PC-3 (cell line): ENCODE measurements at regions not wholly inside any gene's neighbourhood (a gene's known extent, or its start where the extent isn't known, plus 50 kb on each side); places are given as distances from the start of the nearest gene placed in this dataset.

Experiments
- ATAC-seq: fragments of 200-7000 bp; cut with Tn5 transposase; 2 replicates; pipeline ENCODE4 v1.9.1; 2020; ENCODE audit warnings: mild to moderate bottlenecking, moderate library complexity
- BruUV-seq: library from RNA; stranded (reverse); fragments of 400-500 nt; replicated peaks from 2 replicates; lab custom pipeline; 2021; lab: Mats Ljungman, UMichigan
- CTCF ChIA-PET: fragments of 300-600 bp; sonication (Branson Sonifier 250); formaldehyde crosslinking; loops from one replicate; lab custom pipeline; 2022; ENCODE audit warnings: antibody characterized with exemption; lab: Charles Lee
- POLR2A ChIA-PET: fragments of 300-600 bp; sonication (Branson Sonifier 250); formaldehyde crosslinking; loops from one replicate; lab custom pipeline; 2022; ENCODE audit warnings: antibody characterized with exemption; ENCODE audit not compliant: unreplicated experiment; lab: Charles Lee
- DNase-seq: peaks from one replicate; pipeline ENCODE4 v3.0.0-alpha.2; 2015
- H2AFZ ChIP-seq: fragments of 300-600 bp; sonication (generic); 2 replicates; pipeline ENCODE4 v1.6.0; 2016; ENCODE audit warnings: antibody characterized with exemption, low read length
- H3F3A ChIP-seq: fragments of 300-600 bp; sonication (generic); one replicate; pipeline ENCODE4 v1.6.0; 2017; ENCODE audit warnings: antibody characterized with exemption, low read length, control low read depth, mild to moderate bottlenecking; ENCODE audit not compliant: unreplicated experiment
- H3K27ac ChIP-seq: fragments of 300-600 bp; sonication (generic); 2 replicates; pipeline ENCODE4 v1.5.1; 2016; ENCODE audit warnings: mild to moderate bottlenecking, low read length
- H3K27me3 ChIP-seq: fragments of 300-600 bp; sonication (generic); 2 replicates; pipeline ENCODE4 v1.6.1; 2016; ENCODE audit warnings: low read length, mixed read lengths
- H3K36me3 ChIP-seq: fragments of 300-600 bp; sonication (generic); 2 replicates; pipeline ENCODE4 v1.6.1; 2016; ENCODE audit warnings: low read depth, mixed run types, low read length, mixed read lengths
- H3K4me1 ChIP-seq: fragments of 300-600 bp; sonication (generic); 2 replicates; pipeline ENCODE4 v1.5.1; 2016; ENCODE audit warnings: low read length; ENCODE audit not compliant: insufficient read depth
- H3K4me2 ChIP-seq: fragments of 300-600 bp; sonication (generic); 2 replicates; pipeline ENCODE4 v1.6.0; 2016; ENCODE audit warnings: low read length
- H3K4me3 ChIP-seq: fragments of 300-600 bp; sonication (generic); 2 replicates; pipeline ENCODE4 v1.5.1; 2016; ENCODE audit warnings: mild to moderate bottlenecking, low read length, mixed read lengths
- H3K79me2 ChIP-seq: fragments of 300-600 bp; sonication (generic); 2 replicates; pipeline ENCODE4 v1.6.1; 2017; ENCODE audit warnings: low read length, mixed read lengths
- H3K9ac ChIP-seq: fragments of 300-600 bp; sonication (generic); 2 replicates; pipeline ENCODE4 v1.6.0; 2016; ENCODE audit warnings: mild to moderate bottlenecking, low read length
- H3K9me2 ChIP-seq: fragments of 300-600 bp; sonication (generic); replicated peaks from 2 replicates; pipeline ENCODE4 v1.6.1; 2016; ENCODE audit warnings: mixed run types, low read length, mixed read lengths
- H3K9me3 ChIP-seq: fragments of 300-600 bp; sonication (generic); 2 replicates; pipeline ENCODE4 v1.6.1; 2016; ENCODE audit warnings: low read length, mixed read lengths
- H4K20me1 ChIP-seq: fragments of 300-600 bp; sonication (generic); 2 replicates; pipeline ENCODE4 v1.6.1; 2016; ENCODE audit warnings: low read length, mixed read lengths
- CTCF ChIP-seq: fragments of 300-600 bp; sonication (generic); conservative IDR thresholded peaks from 2 replicates; pipeline ENCODE4 v1.5.1; 2017; ENCODE audit warnings: antibody characterized with exemption, low read depth, mild to moderate bottlenecking, low read length
- EZH2 ChIP-seq: fragments of 300-600 bp; sonication (generic); IDR thresholded peaks from one replicate; pipeline ENCODE4 v1.6.1; 2017; ENCODE audit warnings: antibody characterized with exemption, mild to moderate bottlenecking, low read length; ENCODE audit not compliant: unreplicated experiment
- EZH2phosphoT487 ChIP-seq: fragments of 300-600 bp; sonication (generic); IDR thresholded peaks from 2 replicates; pipeline ENCODE4 v1.6.1; 2018; ENCODE audit warnings: mild to moderate bottlenecking, antibody characterized with exemption, low read length, borderline replicate concordance
- intact Hi-C: fragments of 100-400 bp; cut with micrococcal nuclease; formaldehyde crosslinking; loops from 2 replicates; pipeline ENCODE4 v1.9.0; 2023

GRCh38 chr18:78635093-78635800 is 344.4 kb upstream of the SALL3 start:
- H2AFZ ChIP-seq, result no peak overlapping the region
- H3K9me2 ChIP-seq, result no peaks in the 10 kb centered on the region
- TF ChIP-seq EZH2, result no peak
- BruUV-seq, result no TSS peak
- H4K20me1 ChIP-seq, result no peaks in the 10 kb centered on the region
- no peaks in the 10 kb centered on the region for H3K36me3 ChIP-seq
- H3K27ac ChIP-seq, result no peak overlapping the region
- no peaks in the 10 kb centered on the region for H3K27me3 ChIP-seq
- CTCF ChIA-PET, result no interaction called here
- no peaks in the 10 kb centered on the region for H3K4me1 ChIP-seq
- POLR2A ChIA-PET, result no interaction called here
- H3K79me2 ChIP-seq, result no peaks in the 10 kb centered on the region
- H3K4me3 ChIP-seq, result no peak overlapping the region
- intact Hi-C loops, result no loop called here
- ATAC-seq (no peak), DNase-seq (no peak)
- H3K9me3 ChIP-seq, result no peaks in the 10 kb centered on the region
- no peak overlapping the region for H3K4me2 ChIP-seq
- no peak overlapping the region for H3K9ac ChIP-seq
- no peaks in the 10 kb centered on the region for H3F3A ChIP-seq

- no TSS peak for BruUV-seq
- Histone ChIP-seq H3K4me2 (no peak overlapping the region), H3K79me2 (no peaks in the 10 kb centered on the region), H4K20me1 (no peaks in the 10 kb centered on the region), H3K9me3 (no peaks in the 10 kb centered on the region), H2AFZ (no peak overlapping the region), H3K9me2 (no peaks in the 10 kb centered on the region), H3K27me3 (peaks cover 5% of the 10 kb centered on the region; the same call in 1 of the 2 replicates), H3K36me3 (no peaks in the 10 kb centered on the region), H3K27ac (no peak overlapping the region), H3K4me1 (no peaks in the 10 kb centered on the region), H3K9ac (no peak overlapping the region), H3F3A (no peaks in the 10 kb centered on the region), H3K4me3 (no peak overlapping the region)
- ATAC-seq (no peak), DNase-seq (no peak)
- POLR2A ChIA-PET, result no interaction called here
- intact Hi-C loops, result no loop called here
- CTCF ChIA-PET, result no interaction called here
- TF ChIP-seq CTCF, result no peak
- TF ChIP-seq EZH2phosphoT487, result no peak
- TF ChIP-seq EZH2, result no peak
These were observed 343.4 kb upstream of the SALL3 start for GRCh38 chr18:78636260-78636659.

GRCh38 chr18:78637442-78638402 is 341.9 kb upstream of the SALL3 start:
- H3K4me2 ChIP-seq, result no peak overlapping the region
- H3K27me3 ChIP-seq, result peaks cover 16% of the 10 kb centered on the region; the same call in 1 of the 2 replicates
- BruUV-seq, result no TSS peak
- intact Hi-C loops, result no loop called here
- no peaks in the 10 kb centered on the region for H3K79me2 ChIP-seq
- no peak overlapping the region for H3K9ac ChIP-seq
- H3K9me3 ChIP-seq, result no peaks in the 10 kb centered on the region
- H3K36me3 ChIP-seq, result no peaks in the 10 kb centered on the region
- no peaks in the 10 kb centered on the region for H3K9me2 ChIP-seq
- H3K4me3 ChIP-seq, result no peak overlapping the region
- DNase-seq (no peak), ATAC-seq (no peak)
- no peak for TF ChIP-seq CTCF
- no peak for TF ChIP-seq EZH2
- no peak for TF ChIP-seq EZH2phosphoT487
- H2AFZ ChIP-seq, result no peak overlapping the region
- no peaks in the 10 kb centered on the region for H3F3A ChIP-seq
- H3K27ac ChIP-seq, result no peak overlapping the region
- H3K4me1 ChIP-seq, result no peaks in the 10 kb centered on the region
- H4K20me1 ChIP-seq, result no peaks in the 10 kb centered on the region
- POLR2A ChIA-PET, result no interaction called here
- CTCF ChIA-PET, result no interaction called here
